GM13976 (cell line): ENCODE measurements at regions not wholly inside any gene's neighbourhood (a gene's known extent, or its start where the extent isn't known, plus 50 kb on each side); places are given as distances from the start of the nearest gene placed in this dataset.

Source experiments
- DNase-seq: peaks from one replicate; pipeline ENCODE4 v3.0.0; 2012; ENCODE audit warnings: low spot score
- CTCF ChIP-seq: IDR thresholded peaks from 2 replicates; pipeline ENCODE4 v1.5.1; 2012; ENCODE audit warnings: borderline replicate concordance, mild to moderate bottlenecking; ENCODE audit not compliant: insufficient read depth; ENCODE audit errors: extremely low read depth, missing control alignments, control extremely low read depth
- in situ Hi-C: fragments of 300-500 bp; cut with MboI; formaldehyde crosslinking; loops from one replicate; pipeline ENCODE4 v1.12.0; 2022; ENCODE audit warnings: low sequenced_read_pairs, mixed read lengths, inconsistent platforms; ENCODE audit not compliant: unreplicated experiment

GRCh38 chr15:25176991-25177954, 222.5 kb downstream of the SNRPN start:
- TF ChIP-seq CTCF, result no peak
- DNase-seq, result peak; percentile 23
- in situ Hi-C loops, result no loop called here

GRCh38 chr15:25177955-25178801, 223.4 kb downstream of the SNRPN start:
- no peak for DNase-seq
- in situ Hi-C loops, result no loop called here
- no peak for TF ChIP-seq CTCF

GRCh38 chr15:25178835-25179672, 224.3 kb downstream of the SNRPN start:
- TF ChIP-seq CTCF, result no peak
- no peak for DNase-seq
- in situ Hi-C loops, result no loop called here

GRCh38 chr15:25179673-25180511, 225.1 kb downstream of the SNRPN start:
- TF ChIP-seq CTCF, result no peak
- in situ Hi-C loops, result no loop called here
- DNase-seq, result no peak

GRCh38 chr15:25180606-25181292, 226.0 kb downstream of the SNRPN start:
- no peak for DNase-seq
- no peak for TF ChIP-seq CTCF
- in situ Hi-C loops, result no loop called here
